LNCAP (cell line): ENCODE measurements at regions not wholly inside any gene's neighbourhood (a gene's known extent, or its start where the extent isn't known, plus 50 kb on each side); places are given as distances from the start of the nearest gene placed in this dataset.

Experiments
- CTCF ChIP-seq: fragments of 450-650 bp; IDR thresholded peaks from 2 replicates; pipeline ENCODE4 v1.5.1; 2017; ENCODE audit warnings: mild to moderate bottlenecking

GRCh38 chr10:113230011-113230610 lies 280.1 kb downstream of the TCF7L2 start:
- TF ChIP-seq CTCF = no peak

- TF ChIP-seq CTCF = no peak
Observed at GRCh38 chr10:113232928-113233511, 283.0 kb downstream of the TCF7L2 start.

DNA sequence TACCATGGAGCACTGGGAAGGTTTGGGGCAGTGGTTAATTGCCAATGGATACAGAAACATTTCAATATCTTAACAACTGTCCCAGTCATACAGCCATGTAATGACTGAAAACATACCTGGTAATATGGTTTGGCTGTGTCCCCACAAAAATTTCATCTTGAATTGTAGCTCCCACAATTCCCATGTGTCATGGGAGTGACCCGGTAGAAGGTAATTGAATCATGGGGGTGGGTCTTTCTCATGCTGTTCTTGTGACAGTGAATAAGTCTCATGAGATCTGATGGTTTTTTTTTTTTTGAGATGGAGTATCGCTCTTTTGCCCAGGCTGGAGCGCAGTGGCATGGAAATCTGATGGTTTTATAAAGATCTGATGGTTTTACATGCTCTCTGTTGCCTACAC lies 284.4 kb downstream of the TCF7L2 start:
- no peak for TF ChIP-seq CTCF

DNA sequence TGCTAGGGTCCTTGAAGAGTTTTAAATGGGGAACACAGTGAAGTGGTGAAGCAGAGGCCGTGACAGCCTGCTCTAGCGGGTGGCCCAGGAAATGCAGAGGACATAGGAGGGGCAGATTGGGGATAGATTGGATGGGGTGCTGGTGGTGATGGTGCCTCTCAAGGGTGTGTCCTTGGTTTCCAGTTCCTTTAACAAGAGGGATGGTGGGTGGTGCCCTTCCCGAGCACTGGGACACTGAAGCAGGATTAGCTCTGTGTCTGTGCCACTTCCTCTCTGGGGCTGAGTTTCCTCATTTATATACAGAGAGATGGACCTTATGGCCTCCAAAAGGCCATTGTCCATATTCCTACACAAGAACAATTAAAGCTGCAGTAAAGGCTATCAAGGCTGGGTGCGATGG lies 285.5 kb downstream of the TCF7L2 start:
- TF ChIP-seq CTCF = no peak

DNA sequence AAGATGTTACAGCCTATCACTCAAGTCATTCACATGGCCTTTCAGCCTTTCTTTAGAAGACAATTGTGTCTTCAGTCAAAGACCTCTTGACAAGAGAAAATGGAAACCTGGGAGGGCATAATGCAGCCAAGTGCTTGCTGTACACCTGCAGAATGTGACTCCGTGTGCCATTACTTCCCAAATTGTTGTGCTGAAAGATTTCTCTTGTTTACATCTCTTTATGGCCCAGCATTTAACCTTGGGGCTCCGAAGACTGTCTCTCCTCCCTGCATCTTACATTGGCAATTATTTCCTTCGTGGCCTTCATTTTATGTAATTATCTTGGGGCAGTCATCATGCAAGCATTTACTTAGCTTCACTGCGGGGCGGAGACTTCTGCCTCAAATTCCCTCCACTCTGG lies 287.0 kb downstream of the TCF7L2 start:
- TF ChIP-seq CTCF = no peak

- no peak for TF ChIP-seq CTCF
Observed at GRCh38 chr10:113239566-113240350, 289.7 kb downstream of the TCF7L2 start.

DNA sequence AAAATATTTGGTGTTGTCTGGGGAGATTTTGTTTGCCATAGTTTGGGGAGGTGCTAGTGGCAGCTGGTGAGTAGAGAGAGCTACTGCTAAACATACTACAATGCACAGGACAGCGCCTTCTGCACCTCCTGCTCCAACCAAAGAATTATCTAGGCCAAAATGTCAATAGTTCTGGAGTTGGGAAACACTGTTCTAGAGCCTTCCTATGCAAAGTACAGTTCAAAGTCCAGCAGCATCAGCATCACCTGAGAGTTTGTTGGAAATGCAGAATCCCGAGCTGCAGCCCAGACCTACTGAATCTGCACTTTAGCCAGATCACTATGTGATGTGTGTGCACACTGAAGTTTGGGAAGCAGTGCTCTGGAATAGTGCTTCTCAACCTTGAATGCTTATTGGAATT lies 290.7 kb downstream of the TCF7L2 start:
- no peak for TF ChIP-seq CTCF
